Astrocyte of the hippocampus (primary cell): ENCODE measurements at regions not wholly inside any gene's neighbourhood (a gene's known extent, or its start where the extent isn't known, plus 50 kb on each side); places are given as distances from the start of the nearest gene placed in this dataset.
A peak's percentile ranks its signal among the peaks of the same experiment; 100 is the strongest.
"Not testable (repeated sequence)": the region's sequence is repeated elsewhere in the genome, so short reads cannot be mapped to it uniquely, and the experiment has no call there.

ENCODE experiments used
- DNase-seq: peaks from one replicate; pipeline ENCODE4 v3.0.0; 2011; ENCODE audit warnings: low read depth, low spot score

GRCh38 chr13:82627183-82627582 lies 1255.1 kb downstream of the SLITRK1 start:
- no peak for DNase-seq

- DNase-seq, result no peak
Measured at GRCh38 chr13:82625717-82626116, 1256.6 kb downstream of the SLITRK1 start.

- no peak for DNase-seq
Measured at GRCh38 chr13:82615043-82615442, 1267.2 kb downstream of the SLITRK1 start.

- no peak for DNase-seq
Measured at GRCh38 chr13:82614086-82614485, 1268.2 kb downstream of the SLITRK1 start.

- DNase-seq, result no peak
Measured at GRCh38 chr13:82606008-82606407, 1276.3 kb downstream of the SLITRK1 start.

GRCh38 chr13:82597747-82598146 lies 1284.5 kb downstream of the SLITRK1 start:
- no peak for DNase-seq

GRCh38 chr13:82593239-82593638 lies 1289.0 kb downstream of the SLITRK1 start:
- DNase-seq, result no peak

- no peak for DNase-seq
Measured at GRCh38 chr13:82571653-82572052, 1310.6 kb downstream of the SLITRK1 start.

- DNase-seq, result peak; percentile 2
Measured at GRCh38 chr13:82569581-82569980, 1312.7 kb downstream of the SLITRK1 start.

- no peak for DNase-seq
Measured at GRCh38 chr13:82566864-82567263, 1315.4 kb downstream of the SLITRK1 start.

GRCh38 chr13:82565201-82565600 lies 1317.1 kb downstream of the SLITRK1 start:
- DNase-seq, result no peak

- no peak for DNase-seq
Measured at GRCh38 chr13:82560889-82561288, 1321.4 kb downstream of the SLITRK1 start.

- no peak for DNase-seq
Measured at GRCh38 chr13:82522872-82523271, 1359.4 kb downstream of the SLITRK1 start.

- no peak for DNase-seq
Measured at GRCh38 chr13:82506805-82507414, 1375.4 kb downstream of the SLITRK1 start.

GRCh38 chr13:82501834-82502233 lies 1380.4 kb downstream of the SLITRK1 start:
- DNase-seq, result no peak

- DNase-seq, result no peak
Measured at GRCh38 chr13:82480415-82480814, 1401.9 kb downstream of the SLITRK1 start.

- DNase-seq, result no peak
Measured at GRCh38 chr13:82477436-82477835, 1404.8 kb downstream of the SLITRK1 start.

- DNase-seq, result no peak
Measured at GRCh38 chr13:82467626-82468025, 1414.6 kb downstream of the SLITRK1 start.

GRCh38 chr13:82459575-82459974 lies 1422.7 kb downstream of the SLITRK1 start:
- not testable (repeated sequence) for DNase-seq

GRCh38 chr13:82458169-82458568 lies 1424.1 kb downstream of the SLITRK1 start:
- no peak for DNase-seq

GRCh38 chr13:82457548-82457947 lies 1424.7 kb downstream of the SLITRK1 start:
- not testable (repeated sequence) for DNase-seq

- no peak for DNase-seq
Measured at GRCh38 chr13:82447416-82448077, 1434.7 kb downstream of the SLITRK1 start.

- DNase-seq, result no peak
Measured at GRCh38 chr13:82439159-82439904, 1442.9 kb downstream of the SLITRK1 start.
